ENCODE measurements at regions not wholly inside any gene's neighbourhood (a gene's known extent, or its start where the extent isn't known, plus 50 kb on each side); places are given as distances from the start of the nearest gene placed in this dataset.

- DNase-seq, result no peak
Measured at GRCh38 chr10:78630944-78631838, 437.6 kb upstream of the ZMIZ1 start.

- no peak for DNase-seq
Measured at GRCh38 chr10:78634389-78634815, 434.4 kb upstream of the ZMIZ1 start.

- no peak for DNase-seq
Measured at GRCh38 chr10:78634835-78635234, 433.9 kb upstream of the ZMIZ1 start.

GRCh38 chr10:78639629-78640028 lies 429.1 kb upstream of the ZMIZ1 start:
- no peak for DNase-seq

- no peak for DNase-seq
Measured at GRCh38 chr10:78640796-78641636, 427.8 kb upstream of the ZMIZ1 start.

GRCh38 chr10:78641693-78642092 lies 427.1 kb upstream of the ZMIZ1 start:
- no peak for DNase-seq

GRCh38 chr10:78642269-78642816 lies 426.4 kb upstream of the ZMIZ1 start:
- DNase-seq, result no peak

- DNase-seq, result no peak
Measured at GRCh38 chr10:78643513-78643912, 425.3 kb upstream of the ZMIZ1 start.

- no peak for DNase-seq
Measured at GRCh38 chr10:78644550-78644949, 424.2 kb upstream of the ZMIZ1 start.

- DNase-seq, result no peak
Measured at GRCh38 chr10:78645169-78645686, 423.5 kb upstream of the ZMIZ1 start.

- no peak for DNase-seq
Measured at GRCh38 chr10:78645975-78646374, 422.8 kb upstream of the ZMIZ1 start.

GRCh38 chr10:78648256-78648860 lies 420.4 kb upstream of the ZMIZ1 start:
- no peak for DNase-seq

GRCh38 chr10:78649429-78649828 lies 419.3 kb upstream of the ZMIZ1 start:
- DNase-seq, result no peak

GRCh38 chr10:78650122-78650521 lies 418.6 kb upstream of the ZMIZ1 start:
- no peak for DNase-seq

GRCh38 chr10:78651287-78651686 lies 417.5 kb upstream of the ZMIZ1 start:
- no peak for DNase-seq

- DNase-seq, result no peak
Measured at GRCh38 chr10:78653555-78653954, 415.2 kb upstream of the ZMIZ1 start.

GRCh38 chr10:78654047-78654590 lies 414.6 kb upstream of the ZMIZ1 start:
- DNase-seq, result no peak

- DNase-seq, result no peak
Measured at GRCh38 chr10:78655979-78656378, 412.8 kb upstream of the ZMIZ1 start.

- no peak for DNase-seq
Measured at GRCh38 chr10:78656417-78657162, 412.2 kb upstream of the ZMIZ1 start.

- DNase-seq, result no peak
Measured at GRCh38 chr10:78657163-78657861, 411.5 kb upstream of the ZMIZ1 start.

GRCh38 chr10:78657862-78658165 lies 411.0 kb upstream of the ZMIZ1 start:
- DNase-seq, result no peak
